ENCODE measurements at regions not wholly inside any gene's neighbourhood (a gene's known extent, or its start where the extent isn't known, plus 50 kb on each side); places are given as distances from the start of the nearest gene placed in this dataset.

GRCh38 chr15:38625886-38626285 lies 61.3 kb upstream of the RASGRP1 start:
- Histone ChIP-seq H3K9me3 (ENCODE audit: control insufficient read depth in 1 of 2, insufficient read depth in 1 of 2, low read length in 2 of 2) (no peaks in the 10 kb centered on the region), H3K4me1 (ENCODE audit: insufficient read depth, low read length) (peaks cover 14% of the 10 kb centered on the region), H3K27me3 (ENCODE audit: control insufficient read depth in 1 of 2, insufficient read depth in 2 of 2, low read length in 2 of 2) (no peaks in the 10 kb centered on the region), H3K4me3 (ENCODE audit: low read length) (no peak overlapping the region), H3K36me3 (ENCODE audit: insufficient read depth, low read length) (no peaks in the 10 kb centered on the region), H3K27ac (ENCODE audit: low read depth in 1 of 2, low read length in 2 of 2) (no peak overlapping the region)
- H3K36me3 Mint-ChIP-seq (ENCODE audit: low read depth): no peaks in the 10 kb centered on the region
- H3K9me3 Mint-ChIP-seq: no peaks in the 10 kb centered on the region
- peaks cover 29% of the 10 kb centered on the region for H3K4me1 Mint-ChIP-seq (ENCODE audit: low read depth)
- no peak overlapping the region for H3K4me3 Mint-ChIP-seq
- ATAC-seq (ENCODE audit: poor library complexity): no peak
- intact Hi-C loops (cut with DNase I, micrococcal nuclease): no loop called here
- no peak for TF ChIP-seq CTCF (IDR thresholded peaks at IDR 0.05)
- DNase-seq: no peak
- H3K27me3 Mint-ChIP-seq: no peaks in the 10 kb centered on the region
- CTCF ChIA-PET: interaction anchor here (1.4 kb wide), 1 partner anchor 27 kb away, joined by 5 read pairs; no protein-coding TSS in a partner anchor
- POLR2A ChIA-PET: interaction anchor here (0.7 to 3.2 kb wide), 6 partner anchors 8 to 137 kb away, joined by 3 to 18 read pairs (median 5); partner anchors contain the start of gene RASGRP1
- no peak overlapping the region for H3K27ac Mint-ChIP-seq

- POLR2A ChIA-PET: interaction anchor here (0.7 to 3.2 kb wide), 7 partner anchors 9 to 137 kb away, joined by 3 to 18 read pairs (median 4); partner anchors contain the start of gene RASGRP1
- Histone ChIP-seq H3K9me3 (ENCODE audit: control insufficient read depth in 1 of 2, insufficient read depth in 1 of 2, low read length in 2 of 2) (no peaks in the 10 kb centered on the region), H3K36me3 (ENCODE audit: insufficient read depth, low read length) (no peaks in the 10 kb centered on the region), H3K27ac (ENCODE audit: low read depth in 1 of 2, low read length in 2 of 2) (no peak overlapping the region), H3K4me3 (ENCODE audit: low read length) (no peak overlapping the region), H3K27me3 (ENCODE audit: control insufficient read depth in 1 of 2, insufficient read depth in 2 of 2, low read length in 2 of 2) (no peaks in the 10 kb centered on the region), H3K4me1 (ENCODE audit: insufficient read depth, low read length) (peaks cover 18% of the 10 kb centered on the region)
- H3K4me1 Mint-ChIP-seq (ENCODE audit: low read depth): peaks cover 30% of the 10 kb centered on the region
- H3K36me3 Mint-ChIP-seq (ENCODE audit: low read depth): no peaks in the 10 kb centered on the region
- intact Hi-C loops (cut with DNase I, micrococcal nuclease): no loop called here
- DNase-seq: no peak
- H3K9me3 Mint-ChIP-seq: no peaks in the 10 kb centered on the region
- no peak overlapping the region for H3K4me3 Mint-ChIP-seq
- no peak overlapping the region for H3K27ac Mint-ChIP-seq
- H3K27me3 Mint-ChIP-seq: no peaks in the 10 kb centered on the region
- CTCF ChIA-PET: interaction anchor here (1.4 kb wide), 1 partner anchor 26 kb away, joined by 5 read pairs; no protein-coding TSS in a partner anchor
- TF ChIP-seq CTCF (IDR thresholded peaks at IDR 0.05): no peak
- ATAC-seq (ENCODE audit: poor library complexity): no peak
These were observed 61.9 kb upstream of the RASGRP1 start for GRCh38 chr15:38626443-38627050.

GRCh38 chr15:38627689-38628277 lies 63.2 kb upstream of the RASGRP1 start:
- intact Hi-C loops (cut with DNase I, micrococcal nuclease): no loop called here
- Mint-ChIP-seq H3K9me3 (no peaks in the 10 kb centered on the region), H3K27me3 (no peaks in the 10 kb centered on the region), H3K4me3 (no peak overlapping the region), H3K27ac (no peak overlapping the region), H3K36me3 (ENCODE audit: low read depth) (no peaks in the 10 kb centered on the region), H3K4me1 (ENCODE audit: low read depth) (peaks cover 33% of the 10 kb centered on the region)
- ChIA-PET POLR2A (interaction anchor here (1.7 to 3.2 kb wide), 2 partner anchors 24 to 64 kb away, joined by 9 to 18 read pairs; partner anchors contain the start of gene RASGRP1), CTCF (no interaction called here)
- H3K27me3 ChIP-seq (ENCODE audit: control insufficient read depth in 1 of 2, insufficient read depth in 2 of 2, low read length in 2 of 2): no peaks in the 10 kb centered on the region
- DNase-seq (no peak), ATAC-seq (ENCODE audit: poor library complexity) (no peak)
- no peak for TF ChIP-seq CTCF (IDR thresholded peaks at IDR 0.05)
- H3K4me1 ChIP-seq (ENCODE audit: insufficient read depth, low read length): peaks cover 30% of the 10 kb centered on the region
- no peaks in the 10 kb centered on the region for H3K36me3 ChIP-seq (ENCODE audit: insufficient read depth, low read length)
- no peaks in the 10 kb centered on the region for H3K9me3 ChIP-seq (ENCODE audit: control insufficient read depth in 1 of 2, insufficient read depth in 1 of 2, low read length in 2 of 2)
- H3K27ac ChIP-seq (ENCODE audit: low read depth in 1 of 2, low read length in 2 of 2): no peak overlapping the region
- no peak overlapping the region for H3K4me3 ChIP-seq (ENCODE audit: low read length)

All from CD4-positive, alpha-beta T cell (primary cell).